ENCODE measurements at regions not wholly inside any gene's neighbourhood (a gene's known extent, or its start where the extent isn't known, plus 50 kb on each side); places are given as distances from the start of the nearest gene placed in this dataset.

DNA sequence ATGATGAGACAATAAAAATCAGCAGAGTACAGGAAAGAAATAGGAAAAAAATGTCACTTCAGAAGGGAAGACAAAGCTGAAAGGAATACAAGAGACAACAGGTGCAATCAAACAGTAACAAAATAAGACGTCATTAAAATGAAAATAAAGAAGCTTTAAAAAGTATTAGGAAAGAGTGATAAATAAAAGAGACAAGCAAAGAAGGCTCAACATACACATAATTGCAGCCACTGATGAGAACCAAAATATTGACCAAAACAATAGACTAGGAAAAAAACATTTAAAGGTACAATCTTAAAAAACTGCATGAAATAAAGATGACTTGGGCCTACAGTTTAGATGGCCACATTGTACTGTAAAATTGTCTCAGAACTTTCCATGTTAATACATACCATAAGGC, 160.5 kb upstream of the MINDY3 start (continued):
- TF ChIP-seq, protein P1, sequence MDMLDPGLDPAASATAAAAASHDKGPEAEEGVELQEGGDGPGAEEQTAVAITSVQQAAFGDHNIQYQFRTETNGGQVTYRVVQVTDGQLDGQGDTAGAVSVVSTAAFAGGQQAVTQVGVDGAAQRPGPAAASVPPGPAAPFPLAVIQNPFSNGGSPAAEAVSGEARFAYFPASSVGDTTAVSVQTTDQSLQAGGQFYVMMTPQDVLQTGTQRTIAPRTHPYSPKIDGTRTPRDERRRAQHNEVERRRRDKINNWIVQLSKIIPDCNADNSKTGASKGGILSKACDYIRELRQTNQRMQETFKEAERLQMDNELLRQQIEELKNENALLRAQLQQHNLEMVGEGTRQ (IDR thresholded peaks at IDR 0.05; ENCODE audit: low read length): no peak
- TF ChIP-seq EGR1 (IDR thresholded peaks at IDR 0.05; ENCODE audit: borderline replicate concordance, low read depth, low read length) (no peak), CHD1 (IDR thresholded peaks at IDR 0.05; ENCODE audit: low read depth, low read length) (no peak), CHD7 (IDR thresholded peaks at IDR 0.05; ENCODE audit: insufficient replicate concordance, low read length) (no peak), RFX5 (IDR thresholded peaks at IDR 0.05; ENCODE audit: borderline replicate concordance, low read depth, low read length) (no peak), NRF1 (IDR thresholded peaks at IDR 0.05; ENCODE audit: low read depth, low read length) (no peak), SRF (IDR thresholded peaks at IDR 0.05; ENCODE audit: low read depth, low read length) (no peak), YY1 (IDR thresholded peaks at IDR 0.05; ENCODE audit: low read depth, low read length) (no peak)
